ENCODE measurements at regions not wholly inside any gene's neighbourhood (a gene's known extent, or its start where the extent isn't known, plus 50 kb on each side); places are given as distances from the start of the nearest gene placed in this dataset.
"Not testable (repeated sequence)": the region's sequence is repeated elsewhere in the genome, so short reads cannot be mapped to it uniquely, and the experiment has no call there.

GRCh38 chr11:116403794-116404461, 368.9 kb downstream of the BUD13 start:
- DNase-seq, result no peak

GRCh38 chr11:116400081-116400480, 372.7 kb downstream of the BUD13 start:
- no peak for DNase-seq

- DNase-seq, result no peak
Measured at GRCh38 chr11:116397602-116398084, 375.1 kb downstream of the BUD13 start.

GRCh38 chr11:116396331-116396730, 376.5 kb downstream of the BUD13 start:
- no peak for DNase-seq

- no peak for DNase-seq
Measured at GRCh38 chr11:116394022-116394421, 378.8 kb downstream of the BUD13 start.

GRCh38 chr11:116390963-116391362, 381.8 kb downstream of the BUD13 start:
- no peak for DNase-seq

- no peak for DNase-seq
Measured at GRCh38 chr11:116388146-116388545, 384.6 kb downstream of the BUD13 start.

- DNase-seq, result no peak
Measured at GRCh38 chr11:116387641-116388040, 385.1 kb downstream of the BUD13 start.

GRCh38 chr11:116386118-116386699, 386.6 kb downstream of the BUD13 start:
- no peak for DNase-seq

- no peak for DNase-seq
Measured at GRCh38 chr11:116384876-116385275, 387.9 kb downstream of the BUD13 start.

GRCh38 chr11:116384407-116384806, 388.4 kb downstream of the BUD13 start:
- DNase-seq, result no peak

- no peak for DNase-seq
Measured at GRCh38 chr11:116379185-116379828, 393.5 kb downstream of the BUD13 start.

- DNase-seq, result no peak
Measured at GRCh38 chr11:116376547-116376946, 396.2 kb downstream of the BUD13 start.

GRCh38 chr11:116376054-116376453, 396.7 kb downstream of the BUD13 start:
- no peak for DNase-seq

GRCh38 chr11:116375221-116375620, 397.6 kb downstream of the BUD13 start:
- DNase-seq, result no peak

- no peak for DNase-seq
Measured at GRCh38 chr11:116374085-116374484, 398.7 kb downstream of the BUD13 start.

- DNase-seq, result no peak
Measured at GRCh38 chr11:116373104-116373944, 399.5 kb downstream of the BUD13 start.

- no peak for DNase-seq
Measured at GRCh38 chr11:116371146-116371545, 401.6 kb downstream of the BUD13 start.

GRCh38 chr11:116368784-116369183, 404.0 kb downstream of the BUD13 start:
- DNase-seq, result no peak

GRCh38 chr11:116366980-116367645, 405.7 kb downstream of the BUD13 start:
- DNase-seq, result no peak

- DNase-seq, result no peak
Measured at GRCh38 chr11:116366451-116366850, 406.3 kb downstream of the BUD13 start.

- not testable (repeated sequence) for DNase-seq
Measured at GRCh38 chr11:116364925-116365324, 407.9 kb downstream of the BUD13 start.

- DNase-seq, result no peak
Measured at GRCh38 chr11:116364348-116364747, 408.4 kb downstream of the BUD13 start.
